GM23338 (cell line): ENCODE measurements at regions not wholly inside any gene's neighbourhood (a gene's known extent, or its start where the extent isn't known, plus 50 kb on each side); places are given as distances from the start of the nearest gene placed in this dataset.

ENCODE experiments used
- ATAC-seq: fragments of 200-7000 bp; cut with Tn5 transposase; 3 replicates; pipeline ENCODE4 v1.9.1; 2020
- DNase-seq: peaks from one replicate; pipeline ENCODE4 v3.0.0-alpha.2; 2015; ENCODE audit warnings: low spot score
- H2AFZ ChIP-seq: fragments of 200-600 bp; sonication (generic); 2 replicates; pipeline ENCODE4 v1.8.0; 2016; ENCODE audit warnings: antibody characterized with exemption, mild to moderate bottlenecking, moderate library complexity
- H3F3A ChIP-seq: fragments of 200-600 bp; sonication (generic); replicated peaks from 2 replicates; pipeline ENCODE4 v1.8.0; 2017; ENCODE audit warnings: antibody characterized with exemption, mixed run types, low read depth
- H3K27ac ChIP-seq: fragments of 200-600 bp; sonication (generic); 2 replicates; pipeline ENCODE4 v1.6.1; 2016; ENCODE audit warnings: low read depth
- H3K27me3 ChIP-seq: fragments of 200-600 bp; sonication (generic); 2 replicates; pipeline ENCODE4 v1.8.0; 2016; ENCODE audit warnings: mild to moderate bottlenecking, mixed run types, moderate library complexity; ENCODE audit not compliant: insufficient read depth
- H3K36me3 ChIP-seq: fragments of 200-600 bp; sonication (generic); 2 replicates; pipeline ENCODE4 v1.8.0; 2016; ENCODE audit warnings: mild to moderate bottlenecking; ENCODE audit not compliant: insufficient read depth
- H3K4me1 ChIP-seq: fragments of 200-600 bp; sonication (generic); 2 replicates; pipeline ENCODE4 v1.8.0; 2016; ENCODE audit warnings: mild to moderate bottlenecking, moderate library complexity; ENCODE audit not compliant: insufficient read depth
- H3K4me2 ChIP-seq: fragments of 200-600 bp; sonication (generic); 2 replicates; pipeline ENCODE4 v1.7.1; 2017; ENCODE audit warnings: mixed run types
- H3K4me3 ChIP-seq: fragments of 200-600 bp; sonication (generic); 2 replicates; pipeline ENCODE4 v1.6.1; 2016; ENCODE audit warnings: mixed run types
- H3K79me2 ChIP-seq: fragments of 200-600 bp; sonication (generic); replicated peaks from 2 replicates; pipeline ENCODE4 v1.8.0; 2017; ENCODE audit warnings: mild to moderate bottlenecking; ENCODE audit not compliant: insufficient read depth
- H3K9me2 ChIP-seq: fragments of 200-600 bp; sonication (generic); 2 replicates; pipeline ENCODE4 v1.8.0; 2017; ENCODE audit not compliant: insufficient read depth
- H4K20me1 ChIP-seq: fragments of 200-600 bp; sonication (generic); replicated peaks from 2 replicates; pipeline ENCODE4 v1.8.0; 2017; ENCODE audit warnings: mild to moderate bottlenecking; ENCODE audit not compliant: insufficient read depth
- H3K27ac Mint-ChIP-seq: 2 replicates; pipeline ENCODE4 v1.8.0; 2020; ENCODE audit warnings: inconsistent platforms, mild to moderate bottlenecking, moderate library complexity, mixed read lengths
- H3K27me3 Mint-ChIP-seq: 3 replicates; pipeline ENCODE4 v1.8.0; 2022; ENCODE audit warnings: low read depth, mild to moderate bottlenecking, moderate library complexity, mixed read lengths, inconsistent platforms; ENCODE audit not compliant: insufficient read depth, poor library complexity
- H3K36me3 Mint-ChIP-seq: 3 replicates; pipeline ENCODE4 v1.8.0; 2021; ENCODE audit warnings: low read depth, mild to moderate bottlenecking, inconsistent platforms, moderate library complexity, mixed read lengths
- H3K4me1 Mint-ChIP-seq: 3 replicates; pipeline ENCODE4 v1.8.0; 2020; ENCODE audit warnings: mild to moderate bottlenecking, inconsistent platforms, mixed read lengths
- H3K4me3 Mint-ChIP-seq: 3 replicates; pipeline ENCODE4 v1.8.0; 2021; ENCODE audit warnings: moderate library complexity, mild to moderate bottlenecking, inconsistent platforms, mixed read lengths
- H3K9me3 Mint-ChIP-seq: 3 replicates; pipeline ENCODE4 v1.8.0; 2020; ENCODE audit warnings: moderate library complexity, mild to moderate bottlenecking, inconsistent platforms, mixed read lengths
- CREB1 ChIP-seq: fragments of 250-450 bp; sonication (Bioruptor Pico); IDR thresholded peaks from 2 replicates; pipeline ENCODE4 v1.5.0; 2020; ENCODE audit warnings: low read depth, mild to moderate bottlenecking, moderate library complexity
- EZH2 ChIP-seq: fragments of 200-600 bp; sonication (generic); IDR thresholded peaks from one replicate; pipeline ENCODE4 v1.8.0; 2017; ENCODE audit warnings: antibody characterized with exemption, mild to moderate bottlenecking, low read depth; ENCODE audit not compliant: unreplicated experiment
- JUNB ChIP-seq: IDR thresholded peaks from one replicate; pipeline ENCODE4 v1.6.1; 2016; ENCODE audit warnings: antibody characterized with exemption; ENCODE audit not compliant: unreplicated experiment
- NANOG ChIP-seq: IDR thresholded peaks from 2 replicates; pipeline ENCODE4 v1.6.1; 2016; ENCODE audit warnings: antibody characterized with exemption, borderline replicate concordance
- ZNF331 ChIP-seq: fragments of 250-450 bp; sonication (Bioruptor Pico); IDR thresholded peaks from 2 replicates; pipeline ENCODE4 v1.5.0; 2020; ENCODE audit warnings: low read depth, mild to moderate bottlenecking, moderate library complexity
- TF ChIP-seq, protein P1 (sequence below): IDR thresholded peaks from one replicate; pipeline ENCODE4 v1.6.1; 2018; ENCODE audit warnings: antibody characterized with exemption; ENCODE audit not compliant: unreplicated experiment
- TF ChIP-seq, protein P2 (sequence below): IDR thresholded peaks from 2 replicates; pipeline ENCODE4 v1.6.1; 2016; ENCODE audit warnings: antibody characterized with exemption
- TF ChIP-seq, protein P3 (sequence below): fragments of 250-450 bp; sonication (Bioruptor Pico); IDR thresholded peaks from 2 replicates; pipeline ENCODE4 v1.5.0; 2020; ENCODE audit warnings: mild to moderate bottlenecking, moderate library complexity

DNA sequence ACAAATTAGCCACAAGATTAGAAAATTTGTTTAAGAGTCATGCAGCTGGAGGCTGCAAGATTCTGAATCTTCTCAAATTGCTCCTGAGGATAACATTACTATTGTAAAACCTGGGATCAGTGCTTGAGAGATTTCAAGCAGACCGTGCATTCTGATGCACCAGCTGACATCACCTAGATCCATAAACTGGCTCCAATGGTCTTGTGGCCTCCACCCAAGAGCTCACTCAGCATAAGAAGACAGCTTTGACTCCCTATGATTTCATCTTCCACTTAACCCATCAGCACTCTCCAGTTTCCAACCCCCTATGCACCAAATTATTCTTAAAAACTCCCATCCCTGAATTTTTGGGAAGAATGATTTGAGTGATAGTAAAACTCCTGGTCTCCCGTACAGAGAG is 1007.9 kb upstream of the TENM4 start (continued):
- TF ChIP-seq, protein P1, sequence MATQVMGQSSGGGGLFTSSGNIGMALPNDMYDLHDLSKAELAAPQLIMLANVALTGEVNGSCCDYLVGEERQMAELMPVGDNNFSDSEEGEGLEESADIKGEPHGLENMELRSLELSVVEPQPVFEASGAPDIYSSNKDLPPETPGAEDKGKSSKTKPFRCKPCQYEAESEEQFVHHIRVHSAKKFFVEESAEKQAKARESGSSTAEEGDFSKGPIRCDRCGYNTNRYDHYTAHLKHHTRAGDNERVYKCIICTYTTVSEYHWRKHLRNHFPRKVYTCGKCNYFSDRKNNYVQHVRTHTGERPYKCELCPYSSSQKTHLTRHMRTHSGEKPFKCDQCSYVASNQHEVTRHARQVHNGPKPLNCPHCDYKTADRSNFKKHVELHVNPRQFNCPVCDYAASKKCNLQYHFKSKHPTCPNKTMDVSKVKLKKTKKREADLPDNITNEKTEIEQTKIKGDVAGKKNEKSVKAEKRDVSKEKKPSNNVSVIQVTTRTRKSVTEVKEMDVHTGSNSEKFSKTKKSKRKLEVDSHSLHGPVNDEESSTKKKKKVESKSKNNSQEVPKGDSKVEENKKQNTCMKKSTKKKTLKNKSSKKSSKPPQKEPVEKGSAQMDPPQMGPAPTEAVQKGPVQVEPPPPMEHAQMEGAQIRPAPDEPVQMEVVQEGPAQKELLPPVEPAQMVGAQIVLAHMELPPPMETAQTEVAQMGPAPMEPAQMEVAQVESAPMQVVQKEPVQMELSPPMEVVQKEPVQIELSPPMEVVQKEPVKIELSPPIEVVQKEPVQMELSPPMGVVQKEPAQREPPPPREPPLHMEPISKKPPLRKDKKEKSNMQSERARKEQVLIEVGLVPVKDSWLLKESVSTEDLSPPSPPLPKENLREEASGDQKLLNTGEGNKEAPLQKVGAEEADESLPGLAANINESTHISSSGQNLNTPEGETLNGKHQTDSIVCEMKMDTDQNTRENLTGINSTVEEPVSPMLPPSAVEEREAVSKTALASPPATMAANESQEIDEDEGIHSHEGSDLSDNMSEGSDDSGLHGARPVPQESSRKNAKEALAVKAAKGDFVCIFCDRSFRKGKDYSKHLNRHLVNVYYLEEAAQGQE: no peak
- TF ChIP-seq CREB1 (CRISPR knock-in tag) (no peak), EZH2 (no peak), JUNB (no peak)
- TF ChIP-seq, protein P2, sequence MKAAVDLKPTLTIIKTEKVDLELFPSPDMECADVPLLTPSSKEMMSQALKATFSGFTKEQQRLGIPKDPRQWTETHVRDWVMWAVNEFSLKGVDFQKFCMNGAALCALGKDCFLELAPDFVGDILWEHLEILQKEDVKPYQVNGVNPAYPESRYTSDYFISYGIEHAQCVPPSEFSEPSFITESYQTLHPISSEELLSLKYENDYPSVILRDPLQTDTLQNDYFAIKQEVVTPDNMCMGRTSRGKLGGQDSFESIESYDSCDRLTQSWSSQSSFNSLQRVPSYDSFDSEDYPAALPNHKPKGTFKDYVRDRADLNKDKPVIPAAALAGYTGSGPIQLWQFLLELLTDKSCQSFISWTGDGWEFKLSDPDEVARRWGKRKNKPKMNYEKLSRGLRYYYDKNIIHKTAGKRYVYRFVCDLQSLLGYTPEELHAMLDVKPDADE: no peak

DNA sequence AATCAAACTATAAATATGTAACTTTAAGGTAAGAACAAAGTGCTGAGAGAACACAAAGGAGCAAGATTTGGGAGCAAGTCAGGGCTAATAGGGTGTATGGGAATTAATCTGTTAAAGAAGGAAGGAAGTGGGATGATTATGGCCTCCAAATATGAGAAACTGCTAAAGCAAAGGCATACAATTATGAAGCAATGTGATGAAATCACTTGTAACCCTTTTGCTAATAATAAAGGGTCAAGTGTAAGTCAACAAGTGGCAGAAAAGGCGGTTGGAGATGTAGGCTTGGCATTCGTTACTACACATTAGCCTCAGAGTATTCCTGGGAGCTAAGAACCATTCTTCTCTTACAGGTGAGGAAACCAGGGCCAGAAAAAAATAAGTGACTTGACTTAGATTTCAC is 1002.3 kb upstream of the TENM4 start:
- Mint-ChIP-seq H3K4me1 (no peaks in the 10 kb centered on the region), H3K27me3 (no peaks in the 10 kb centered on the region), H3K36me3 (no peaks in the 10 kb centered on the region), H3K27ac (no peak overlapping the region), H3K9me3 (no peaks in the 10 kb centered on the region), H3K4me3 (no peak overlapping the region)
- 0 out of 2 replicates have a peak, but pooled peaks cover 5% of the 10 kb centered on the region for H3K9me2 ChIP-seq
- H3K27me3 ChIP-seq: no peaks in the 10 kb centered on the region
- ATAC-seq: no peak
- H3F3A ChIP-seq: no peaks in the 10 kb centered on the region
- DNase-seq: no peak
- H3K4me1 ChIP-seq: no peaks in the 10 kb centered on the region
- H3K36me3 ChIP-seq: no peaks in the 10 kb centered on the region
- H4K20me1 ChIP-seq: no peaks in the 10 kb centered on the region
- H2AFZ ChIP-seq: no peak overlapping the region; the same call in 1 of the 2 replicates
- H3K79me2 ChIP-seq: no peaks in the 10 kb centered on the region
- no peak overlapping the region for H3K4me3 ChIP-seq
- no peak overlapping the region for H3K4me2 ChIP-seq
- no peak overlapping the region for H3K27ac ChIP-seq
- TF ChIP-seq ZNF331 (CRISPR knock-in tag) (no peak), EZH2 (no peak), NANOG (no peak), CREB1 (CRISPR knock-in tag) (no peak)
- TF ChIP-seq, protein P2: no peak
- TF ChIP-seq, protein P1: no peak
- TF ChIP-seq, protein P3, sequence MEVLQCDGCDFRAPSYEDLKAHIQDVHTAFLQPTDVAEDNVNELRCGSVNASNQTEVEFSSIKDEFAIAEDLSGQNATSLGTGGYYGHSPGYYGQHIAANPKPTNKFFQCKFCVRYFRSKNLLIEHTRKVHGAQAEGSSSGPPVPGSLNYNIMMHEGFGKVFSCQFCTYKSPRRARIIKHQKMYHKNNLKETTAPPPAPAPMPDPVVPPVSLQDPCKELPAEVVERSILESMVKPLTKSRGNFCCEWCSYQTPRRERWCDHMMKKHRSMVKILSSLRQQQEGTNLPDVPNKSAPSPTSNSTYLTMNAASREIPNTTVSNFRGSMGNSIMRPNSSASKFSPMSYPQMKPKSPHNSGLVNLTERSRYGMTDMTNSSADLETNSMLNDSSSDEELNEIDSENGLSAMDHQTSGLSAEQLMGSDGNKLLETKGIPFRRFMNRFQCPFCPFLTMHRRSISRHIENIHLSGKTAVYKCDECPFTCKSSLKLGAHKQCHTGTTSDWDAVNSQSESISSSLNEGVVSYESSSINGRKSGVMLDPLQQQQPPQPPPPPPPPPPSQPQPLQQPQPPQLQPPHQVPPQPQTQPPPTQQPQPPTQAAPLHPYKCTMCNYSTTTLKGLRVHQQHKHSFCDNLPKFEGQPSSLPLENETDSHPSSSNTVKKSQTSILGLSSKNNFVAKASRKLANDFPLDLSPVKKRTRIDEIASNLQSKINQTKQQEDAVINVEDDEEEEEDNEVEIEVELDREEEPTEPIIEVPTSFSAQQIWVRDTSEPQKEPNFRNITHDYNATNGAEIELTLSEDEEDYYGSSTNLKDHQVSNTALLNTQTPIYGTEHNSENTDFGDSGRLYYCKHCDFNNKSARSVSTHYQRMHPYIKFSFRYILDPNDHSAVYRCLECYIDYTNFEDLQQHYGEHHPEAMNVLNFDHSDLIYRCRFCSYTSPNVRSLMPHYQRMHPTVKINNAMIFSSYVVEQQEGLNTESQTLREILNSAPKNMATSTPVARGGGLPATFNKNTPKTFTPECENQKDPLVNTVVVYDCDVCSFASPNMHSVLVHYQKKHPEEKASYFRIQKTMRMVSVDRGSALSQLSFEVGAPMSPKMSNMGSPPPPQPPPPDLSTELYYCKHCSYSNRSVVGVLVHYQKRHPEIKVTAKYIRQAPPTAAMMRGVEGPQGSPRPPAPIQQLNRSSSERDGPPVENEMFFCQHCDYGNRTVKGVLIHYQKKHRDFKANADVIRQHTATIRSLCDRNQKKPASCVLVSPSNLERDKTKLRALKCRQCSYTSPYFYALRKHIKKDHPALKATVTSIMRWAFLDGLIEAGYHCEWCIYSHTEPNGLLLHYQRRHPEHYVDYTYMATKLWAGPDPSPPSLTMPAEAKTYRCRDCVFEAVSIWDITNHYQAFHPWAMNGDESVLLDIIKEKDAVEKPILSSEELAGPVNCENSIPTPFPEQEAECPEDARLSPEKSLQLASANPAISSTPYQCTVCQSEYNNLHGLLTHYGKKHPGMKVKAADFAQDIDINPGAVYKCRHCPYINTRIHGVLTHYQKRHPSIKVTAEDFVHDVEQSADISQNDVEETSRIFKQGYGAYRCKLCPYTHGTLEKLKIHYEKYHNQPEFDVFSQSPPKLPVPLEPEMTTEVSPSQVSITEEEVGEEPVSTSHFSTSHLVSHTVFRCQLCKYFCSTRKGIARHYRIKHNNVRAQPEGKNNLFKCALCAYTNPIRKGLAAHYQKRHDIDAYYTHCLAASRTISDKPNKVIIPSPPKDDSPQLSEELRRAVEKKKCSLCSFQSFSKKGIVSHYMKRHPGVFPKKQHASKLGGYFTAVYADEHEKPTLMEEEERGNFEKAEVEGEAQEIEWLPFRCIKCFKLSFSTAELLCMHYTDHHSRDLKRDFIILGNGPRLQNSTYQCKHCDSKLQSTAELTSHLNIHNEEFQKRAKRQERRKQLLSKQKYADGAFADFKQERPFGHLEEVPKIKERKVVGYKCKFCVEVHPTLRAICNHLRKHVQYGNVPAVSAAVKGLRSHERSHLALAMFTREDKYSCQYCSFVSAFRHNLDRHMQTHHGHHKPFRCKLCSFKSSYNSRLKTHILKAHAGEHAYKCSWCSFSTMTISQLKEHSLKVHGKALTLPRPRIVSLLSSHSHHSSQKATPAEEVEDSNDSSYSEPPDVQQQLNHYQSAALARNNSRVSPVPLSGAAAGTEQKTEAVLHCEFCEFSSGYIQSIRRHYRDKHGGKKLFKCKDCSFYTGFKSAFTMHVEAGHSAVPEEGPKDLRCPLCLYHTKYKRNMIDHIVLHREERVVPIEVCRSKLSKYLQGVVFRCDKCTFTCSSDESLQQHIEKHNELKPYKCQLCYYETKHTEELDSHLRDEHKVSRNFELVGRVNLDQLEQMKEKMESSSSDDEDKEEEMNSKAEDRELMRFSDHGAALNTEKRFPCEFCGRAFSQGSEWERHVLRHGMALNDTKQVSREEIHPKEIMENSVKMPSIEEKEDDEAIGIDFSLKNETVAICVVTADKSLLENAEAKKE (CRISPR knock-in tag): no peak
